Renal cortex interstitium (tissue), 11 donors: ENCODE measurements at regions not wholly inside any gene's neighbourhood (a gene's known extent, or its start where the extent isn't known, plus 50 kb on each side); places are given as distances from the start of the nearest gene placed in this dataset.
"Not testable (repeated sequence)": the region's sequence is repeated elsewhere in the genome, so short reads cannot be mapped to it uniquely, and the experiment has no call there.

Experiments
- DNase-seq, 11 donors: peaks; one replicate each; pipeline ENCODE4 v3.0.0-alpha.2; 2013; ENCODE audit warnings: low read depth in 9 of 11, low spot score in 4 of 11; ENCODE audit errors: extremely low read depth in 1 of 11

DNA sequence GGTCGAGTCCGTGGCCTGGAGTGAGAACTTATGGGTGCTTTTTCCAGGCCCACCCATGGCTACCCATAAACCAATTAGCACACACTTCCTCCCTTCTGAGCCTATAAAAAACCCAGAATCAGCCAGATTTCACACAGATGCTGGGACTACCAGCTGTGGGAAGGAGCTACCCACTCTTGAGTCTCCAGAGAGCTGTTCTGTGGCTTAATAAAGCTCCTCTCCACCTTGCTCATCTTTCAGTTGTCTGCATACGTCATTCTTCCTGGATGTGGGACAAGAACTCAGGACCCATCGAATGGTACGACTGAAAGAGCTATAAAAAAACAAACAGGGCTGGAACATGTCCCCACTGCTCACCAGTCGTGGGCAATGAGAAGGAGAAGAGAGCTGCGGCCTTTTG, 555.4 kb upstream of the CCDC54 start:
- DNase-seq = no peak

DNA sequence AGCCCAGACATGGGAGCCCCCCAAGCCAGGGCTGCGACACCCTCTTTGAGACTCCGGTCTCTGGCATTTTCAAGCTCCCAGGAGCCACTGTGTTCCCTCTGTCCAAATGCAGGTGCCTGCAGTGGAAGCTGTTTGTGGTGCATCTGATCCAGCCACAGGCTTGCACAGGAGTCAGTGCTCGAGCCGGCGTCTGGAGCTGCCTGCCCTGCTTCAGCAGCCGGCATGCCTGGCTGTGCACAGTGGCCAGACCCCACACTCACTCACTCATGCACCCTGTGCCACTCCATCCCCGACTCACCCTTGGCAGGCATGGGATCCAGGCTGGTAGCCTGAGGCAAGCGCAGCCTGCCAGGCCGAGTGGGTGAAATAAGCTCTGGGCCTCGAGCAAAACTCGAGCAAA, 555.0 kb upstream of the CCDC54 start:
- DNase-seq = no peak

DNA sequence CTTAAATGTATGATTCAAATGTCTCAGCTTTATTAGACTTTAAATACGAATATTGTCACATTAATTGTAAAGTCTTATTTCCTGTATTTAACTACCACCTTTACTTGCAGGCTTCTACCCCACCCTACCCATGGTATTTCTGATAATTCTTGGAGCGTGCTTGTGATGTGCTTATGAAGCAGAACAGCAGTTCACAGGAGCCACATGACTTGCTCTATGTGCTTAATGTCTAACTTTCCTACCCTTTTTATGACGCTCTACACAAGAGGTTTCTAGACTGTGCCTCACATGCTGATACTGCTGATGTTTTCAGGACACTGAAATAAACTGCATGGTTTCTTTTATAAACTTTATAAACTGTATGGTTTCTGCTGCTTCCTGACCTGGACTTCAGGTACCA, 553.5 kb upstream of the CCDC54 start:
- DNase-seq = peak in 2 of 11 donors; percentile 28 to 39

DNA sequence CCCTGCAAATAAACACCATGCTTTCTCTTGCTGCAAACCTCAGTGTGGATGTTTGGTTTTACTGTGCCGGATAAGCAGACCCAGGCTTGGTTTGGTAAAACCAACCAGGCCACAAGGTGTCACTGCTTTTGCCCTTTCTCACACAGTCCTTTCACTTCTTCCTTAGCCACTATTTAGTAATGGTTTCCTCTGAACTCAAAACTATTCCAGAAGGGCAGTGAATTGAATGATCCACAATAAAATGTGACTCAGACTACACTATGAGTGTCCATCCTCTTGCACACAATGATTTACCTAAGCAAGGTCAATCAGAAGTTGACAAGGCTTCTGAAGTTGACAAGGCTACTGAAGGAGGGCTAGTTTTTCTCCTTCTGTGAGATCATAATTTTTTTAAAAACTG, 552.4 kb upstream of the CCDC54 start:
- no peak for DNase-seq

DNA sequence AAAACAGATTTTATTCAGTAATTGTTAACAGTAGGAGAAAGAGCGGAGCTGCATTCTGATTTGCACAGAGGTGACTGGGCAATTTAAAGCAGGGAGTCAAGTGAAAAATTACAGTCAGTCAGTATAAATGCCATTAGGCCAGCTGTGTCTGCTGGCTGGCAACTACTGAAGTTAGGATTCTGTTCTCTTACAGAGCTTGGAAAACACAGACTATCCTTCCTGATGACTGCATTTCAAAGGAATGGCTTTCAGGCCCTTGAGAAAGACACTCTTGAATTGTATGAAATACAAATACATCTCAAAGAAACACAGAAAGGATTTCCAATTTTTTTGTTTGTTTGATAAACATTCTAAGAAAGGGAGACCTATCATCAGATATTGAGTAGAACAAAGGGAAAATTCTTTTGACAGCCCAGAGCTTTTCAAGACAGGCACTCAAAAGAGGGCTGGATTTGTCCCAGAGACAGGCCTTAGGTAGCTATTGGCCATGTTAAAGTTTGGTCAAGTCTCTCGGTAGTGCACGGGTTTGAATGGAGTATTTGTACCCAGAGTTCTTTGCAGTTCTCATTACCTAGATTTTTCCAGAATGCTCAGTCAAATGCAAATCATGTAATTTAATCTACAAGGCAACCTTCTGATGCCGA, 551.2 kb upstream of the CCDC54 start:
- DNase-seq = no peak

DNA sequence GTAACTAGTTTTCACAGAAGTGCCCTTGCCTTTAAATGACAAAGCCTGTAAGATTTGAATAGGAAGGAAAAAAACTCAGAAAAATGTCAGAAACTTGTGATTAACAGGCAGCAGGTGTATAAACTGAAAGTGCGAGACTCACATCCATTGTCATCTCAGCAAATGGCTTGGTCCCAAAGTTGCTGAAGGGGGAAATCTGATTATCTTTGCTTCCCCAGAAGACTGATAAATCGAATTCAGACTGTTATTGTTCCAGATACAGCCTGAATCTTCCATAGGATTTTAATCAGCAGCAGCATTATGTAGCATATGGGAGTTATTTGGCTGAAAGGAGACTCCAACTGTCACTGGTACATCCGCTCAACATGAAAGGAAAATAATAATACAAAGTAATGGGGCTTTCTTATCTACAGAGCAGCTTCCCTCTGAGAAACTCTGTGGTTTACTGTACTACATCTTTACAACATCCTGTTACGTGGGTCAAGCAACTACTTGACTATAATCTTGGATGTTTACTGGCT, 550.4 kb upstream of the CCDC54 start:
- peak in 1 of 11 donors; percentile 28 for DNase-seq

DNA sequence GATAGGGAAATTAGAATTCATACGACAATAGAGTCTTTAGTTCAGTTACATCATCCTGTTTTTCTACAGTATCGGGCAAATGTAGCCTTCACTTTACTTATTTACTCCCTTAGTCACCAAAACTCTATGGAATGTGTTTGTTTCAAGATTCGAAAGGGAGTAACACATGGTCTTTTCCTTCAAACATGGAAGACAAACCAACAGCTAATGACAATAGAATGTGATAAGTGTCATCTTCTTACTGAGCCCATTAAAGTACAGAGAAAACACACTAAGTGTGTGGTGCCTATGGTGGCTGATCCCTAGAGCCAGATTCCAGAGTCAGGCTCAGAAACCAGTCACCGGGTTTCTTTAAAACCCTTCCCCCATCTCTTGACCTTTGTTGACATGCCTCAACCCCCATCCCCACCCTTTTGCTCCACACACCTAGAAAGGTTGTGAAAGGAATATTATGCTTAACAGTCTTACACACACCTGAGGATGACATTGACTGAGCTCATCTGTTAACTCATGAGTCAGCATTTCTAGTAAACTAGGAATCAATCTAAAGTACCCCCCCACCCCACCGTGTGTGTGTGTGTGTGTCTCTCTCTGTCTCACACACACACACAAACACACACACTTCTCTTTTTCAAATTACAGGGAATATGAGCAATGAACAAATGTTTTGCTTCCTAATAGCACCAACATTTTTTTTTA, 549.6 kb upstream of the CCDC54 start:
- no peak for DNase-seq

DNA sequence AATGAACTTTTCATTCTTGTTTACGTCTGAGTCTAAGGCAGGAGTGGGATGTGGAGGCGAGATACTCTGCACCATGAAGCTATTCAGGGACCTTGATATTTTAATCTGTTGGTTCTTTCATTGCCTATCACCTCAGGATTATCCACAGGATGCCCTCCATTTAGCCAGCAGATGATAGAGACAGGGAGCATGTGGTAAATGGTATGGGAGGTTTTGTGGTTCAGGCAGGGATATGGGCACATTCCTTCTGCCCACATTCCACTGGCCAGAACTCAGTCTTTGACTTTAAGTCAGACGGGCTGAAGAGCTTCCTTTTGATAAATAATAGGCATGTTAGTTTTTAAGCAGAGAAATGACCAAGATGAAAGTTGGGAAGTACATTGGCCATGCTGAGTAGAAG, 548.0 kb upstream of the CCDC54 start:
- DNase-seq = no peak

DNA sequence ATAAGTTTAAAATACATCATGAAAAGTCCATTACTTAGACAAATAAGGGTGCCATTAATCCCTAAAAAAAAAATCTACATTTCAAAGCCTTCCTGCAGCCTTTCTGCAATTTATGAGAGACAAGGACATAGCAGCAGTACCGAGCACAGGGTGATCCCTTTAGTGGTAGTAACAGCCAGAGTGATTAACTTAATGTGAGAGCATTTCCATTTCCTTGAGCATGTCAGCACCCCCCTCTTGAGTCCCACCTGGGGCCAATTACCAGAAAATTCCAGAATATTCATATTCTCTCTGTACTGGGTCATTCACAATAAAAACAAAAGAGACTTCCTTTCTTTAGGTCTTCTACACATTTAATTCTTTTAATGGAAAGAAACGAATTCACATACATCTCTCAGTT, 546.9 kb upstream of the CCDC54 start:
- no peak for DNase-seq

DNA sequence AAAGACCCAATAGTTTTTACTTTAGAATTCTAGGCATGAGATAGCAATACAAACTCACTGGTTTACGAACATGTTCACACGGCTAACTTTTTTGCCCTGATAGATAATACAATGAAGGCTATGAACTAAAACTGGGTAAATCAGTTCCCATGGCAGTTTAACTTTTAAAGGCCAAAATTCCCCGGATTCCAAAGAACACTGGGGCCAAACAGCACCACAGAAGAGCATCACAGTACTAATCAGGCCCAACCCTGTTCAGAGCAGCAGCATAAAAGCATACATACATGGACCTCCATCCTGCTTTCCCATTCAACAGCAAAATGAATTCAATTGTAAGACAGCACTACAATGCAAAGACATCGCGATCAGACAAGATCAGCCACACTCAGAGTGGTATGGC, 540.3 kb upstream of the CCDC54 start:
- DNase-seq = no peak

DNA sequence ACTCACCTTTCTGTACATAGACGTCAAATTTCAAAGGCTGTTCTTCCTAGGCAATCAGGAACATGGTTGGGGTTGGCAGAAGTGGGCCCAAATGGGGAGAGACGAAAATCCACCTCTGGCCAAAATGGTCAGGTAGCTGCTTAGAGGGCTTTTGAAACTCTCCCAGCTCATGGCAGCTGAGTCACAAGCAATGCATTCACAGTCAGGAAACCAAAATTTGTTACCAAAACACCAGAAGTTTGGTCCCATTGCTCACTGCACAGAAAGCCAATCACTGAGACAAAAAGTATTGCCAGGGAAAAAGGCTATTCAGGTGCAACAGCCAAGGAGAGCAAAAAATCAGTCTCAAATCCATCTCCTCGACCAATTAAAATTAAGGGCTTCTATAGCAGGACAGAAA, 539.6 kb upstream of the CCDC54 start:
- DNase-seq = no peak

DNA sequence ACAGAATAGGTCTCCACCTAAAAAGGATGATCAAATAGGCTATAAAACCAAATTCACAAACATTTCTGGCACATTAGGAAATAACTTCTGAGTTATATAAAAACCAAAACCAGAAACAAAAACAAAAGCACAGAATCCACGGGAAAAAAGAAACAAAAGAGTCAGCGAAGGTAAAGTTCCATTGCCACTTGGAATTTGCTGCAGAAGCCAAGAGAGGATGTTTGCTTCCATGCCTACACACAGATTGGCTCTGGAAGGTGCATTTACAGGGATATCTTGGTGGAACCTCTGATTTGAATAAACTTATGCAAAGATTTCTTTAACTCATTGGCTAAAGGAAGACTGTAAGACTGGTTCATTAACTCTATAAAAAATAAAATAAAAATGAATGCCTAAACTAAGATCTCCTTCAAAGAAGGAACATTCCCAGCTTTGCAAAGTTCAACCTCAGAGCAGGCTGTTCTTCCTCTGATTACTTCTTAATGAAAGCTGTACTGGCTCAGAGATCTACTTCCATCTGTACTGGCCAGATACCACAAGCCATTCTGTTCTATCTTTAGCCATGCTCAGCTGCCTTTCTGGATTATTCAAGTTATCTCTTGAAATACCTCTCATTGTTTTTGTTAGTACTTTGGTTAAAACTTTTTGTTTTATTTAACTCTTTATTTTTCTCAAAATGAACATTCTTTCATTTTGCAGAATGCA, 537.5 kb upstream of the CCDC54 start:
- no peak for DNase-seq

DNA sequence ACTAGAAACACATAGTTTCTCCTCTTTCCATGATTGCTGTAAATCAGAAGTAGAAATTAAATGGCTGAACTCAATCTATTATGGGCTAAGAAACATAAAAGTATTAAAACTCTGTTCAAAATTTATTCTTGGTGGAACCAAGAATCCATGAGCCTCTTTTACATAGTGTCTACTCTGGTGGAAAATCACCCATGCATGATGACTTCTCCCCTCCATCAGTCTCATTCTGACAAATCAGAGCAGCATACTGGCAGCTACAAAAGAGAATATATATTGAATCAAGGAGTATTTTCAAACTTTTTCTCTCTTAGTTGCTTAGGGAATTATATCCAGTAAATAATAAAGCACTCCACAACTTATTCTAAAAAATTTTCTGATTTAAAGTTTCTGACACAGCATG, 536.9 kb upstream of the CCDC54 start:
- no peak for DNase-seq

DNA sequence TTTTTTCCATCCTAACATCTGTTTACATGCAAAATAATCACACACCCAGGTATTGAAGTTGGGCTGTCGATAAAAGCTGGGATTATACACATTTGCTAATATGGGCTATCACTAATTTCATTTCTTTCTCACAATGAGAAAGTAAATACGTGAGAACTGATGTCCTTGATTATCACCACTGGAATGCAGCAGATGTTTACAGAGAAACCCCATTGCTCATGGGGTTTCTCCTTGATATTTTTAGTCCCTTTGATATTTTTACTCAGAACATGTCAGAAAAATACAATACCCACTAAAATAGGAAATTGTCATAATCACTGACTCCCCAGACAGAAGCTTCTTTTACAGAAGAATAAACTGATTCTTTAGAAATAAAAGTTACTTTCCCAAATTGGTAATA, 535.1 kb upstream of the CCDC54 start:
- DNase-seq = no peak

DNA sequence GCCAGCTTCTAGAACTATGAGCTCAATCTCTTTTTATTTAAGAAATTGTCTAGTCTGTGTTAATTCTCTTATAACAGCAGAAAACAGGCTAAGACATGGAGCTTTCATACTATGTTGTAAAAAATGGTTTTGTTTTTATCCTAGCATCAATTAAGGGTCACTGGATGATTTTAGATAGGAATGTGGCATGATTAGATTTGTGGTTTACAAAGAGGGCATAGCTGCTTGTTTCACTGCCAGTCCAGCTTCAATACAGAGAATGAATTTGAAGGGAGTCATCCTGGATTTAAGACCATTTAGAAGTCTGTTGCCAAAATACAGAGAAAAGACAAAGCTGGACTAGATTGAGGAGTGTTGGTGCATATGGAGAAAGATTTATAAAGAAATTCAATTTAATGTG, 532.6 kb upstream of the CCDC54 start:
- DNase-seq = no peak

DNA sequence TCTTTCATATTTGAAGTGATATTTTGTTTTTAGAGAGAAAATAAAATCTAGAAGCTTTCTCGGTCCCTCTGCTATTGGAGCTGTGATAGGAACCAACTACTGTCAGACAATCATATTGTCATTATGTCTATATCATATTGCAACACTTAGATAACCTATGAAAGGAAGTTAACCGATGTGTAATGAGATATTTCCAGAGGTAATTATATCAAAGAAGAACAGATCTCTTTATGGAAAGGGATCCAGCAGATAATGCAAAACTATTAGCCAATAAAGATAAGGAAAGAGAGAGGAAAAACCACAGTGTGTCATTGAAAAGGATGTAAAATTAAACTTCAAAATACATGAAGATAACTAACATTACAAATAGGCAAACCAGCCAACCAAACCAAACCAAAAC, 529.1 kb upstream of the CCDC54 start:
- no peak for DNase-seq

DNA sequence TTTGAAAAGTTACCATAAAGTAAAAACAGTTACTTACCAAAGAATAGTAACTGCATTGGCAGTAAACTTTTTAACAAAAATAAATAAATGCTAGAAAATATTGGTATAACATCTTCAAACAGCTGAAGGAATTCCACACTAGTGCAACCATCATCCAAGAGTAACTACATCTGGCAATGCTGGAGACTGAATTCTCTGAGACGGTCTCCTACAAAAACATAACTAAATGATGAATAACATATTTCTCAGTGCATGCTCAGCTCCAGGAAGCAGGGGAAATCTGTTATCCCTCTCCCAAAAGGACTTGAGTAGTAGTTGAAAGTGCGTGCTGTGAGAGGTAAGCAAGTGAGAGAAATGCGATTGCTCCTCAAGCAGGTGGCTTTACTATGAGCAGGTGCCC, 526.8 kb upstream of the CCDC54 start:
- DNase-seq = no peak

DNA sequence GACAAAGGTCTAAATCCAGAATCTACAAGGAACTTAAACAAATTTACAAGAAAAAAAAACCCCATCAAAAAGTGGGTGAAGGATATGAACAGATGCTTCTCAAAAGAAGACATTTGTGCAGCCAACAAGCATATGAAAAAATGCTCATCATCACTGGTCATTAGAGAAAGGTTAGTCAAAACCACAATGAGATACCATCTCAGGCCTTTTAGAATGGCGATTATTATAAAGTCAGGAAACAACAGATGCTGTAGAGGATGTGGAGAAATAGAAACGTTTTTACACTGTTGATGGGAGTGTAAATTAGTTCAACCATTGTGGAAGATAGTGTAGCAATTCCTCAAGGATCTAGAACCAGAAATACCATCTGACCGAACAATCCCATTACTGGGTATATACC, 518.9 kb upstream of the CCDC54 start:
- not testable (repeated sequence) for DNase-seq

DNA sequence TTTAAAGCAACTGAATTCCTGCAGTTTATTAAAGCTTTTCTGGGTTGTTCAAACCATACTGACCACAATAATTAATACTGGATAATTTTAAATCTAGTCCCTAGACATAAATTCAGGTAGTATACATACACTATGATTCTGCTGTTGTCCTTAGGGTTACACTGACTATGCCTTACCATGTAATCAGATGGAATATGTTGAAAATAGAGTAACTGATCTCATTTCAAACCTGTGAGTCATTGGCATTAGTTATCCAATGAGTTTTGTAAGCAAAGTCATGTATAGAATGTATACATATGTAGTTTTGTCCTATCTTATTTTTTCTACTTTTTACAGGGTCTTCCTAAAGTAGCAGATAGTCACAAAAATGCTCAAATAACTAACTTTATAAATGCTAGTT, 517.1 kb upstream of the CCDC54 start:
- no peak for DNase-seq

DNA sequence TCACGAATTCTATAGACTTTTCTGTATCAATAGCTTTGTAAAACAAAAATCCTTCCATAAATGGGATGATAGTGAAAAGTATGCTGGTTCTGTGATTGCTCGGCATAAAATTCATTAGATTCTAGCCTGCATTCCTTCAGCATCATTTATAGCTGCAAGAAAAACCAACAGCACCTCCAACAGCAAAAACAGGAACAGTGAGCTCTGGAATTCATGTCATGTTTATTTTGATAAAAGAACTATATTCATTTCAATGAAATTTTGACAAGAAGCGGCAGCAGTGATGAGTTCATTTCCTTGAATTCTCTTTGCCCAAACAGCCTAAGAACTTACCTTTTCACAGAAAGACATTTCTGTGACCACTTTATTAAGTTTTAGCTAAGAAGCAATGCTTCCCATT, 515.2 kb upstream of the CCDC54 start:
- DNase-seq = peak in 2 of 11 donors; percentile 5 to 9
